K562 (cell line): ENCODE measurements at regions not wholly inside any gene's neighbourhood (a gene's known extent, or its start where the extent isn't known, plus 50 kb on each side); places are given as distances from the start of the nearest gene placed in this dataset.

Experiments
- ATAC-seq: fragments of 200-7000 bp; cut with Tn5 transposase; 3 replicates; pipeline ENCODE4 v1.9.1; 2020; ENCODE audit warnings: moderate library complexity
- BruUV-seq: library from RNA; stranded (reverse); fragments of 400-500 nt; replicated peaks from 2 replicates; lab custom pipeline; 2021; lab: Mats Ljungman, UMichigan
- CTCF ChIA-PET: fragments of 300-600 bp; formaldehyde crosslinking; extraction: SDS; loops from one replicate; lab custom pipeline; 2021; ENCODE audit warnings: low intra/inter-chr PET ratio; lab: Yijun Ruan, JAX
- POLR2A ChIA-PET: fragments of 300-600, 350-650 bp; sonication (Branson Sonifier 250); formaldehyde crosslinking; extraction: SDS; loops from one replicate; lab custom pipeline; 2021; ENCODE audit warnings: antibody characterized with exemption, inconsistent platforms; lab: Yijun Ruan, JAX
- DNase-seq, 4 experiments: peaks; one replicate each; pipeline versions ENCODE4 v3.0.0 to v3.0.0-alpha.2; 2011 to 2018; ENCODE audit warnings: low spot score in 3 of 4, mixed read lengths in 3 of 4; ENCODE audit errors: extremely low read depth in 1 of 4
- FAIRE-seq: peaks from 2 replicates; lab custom pipeline; 2011; peaks lifted over from hg19 to GRCh38; lab: Jason Lieb, UNC
- H2AFZ ChIP-seq: 2 replicates; pipeline ENCODE4 v1.6.0; 2011; ENCODE audit warnings: low read depth, low read length, control low read depth, inconsistent platforms
- H3K27ac ChIP-seq: fragments of 200-600 bp; 3 replicates; pipeline ENCODE4 v1.8.0; 2011; ENCODE audit warnings: low read depth, mild to moderate bottlenecking, control low read depth, inconsistent platforms, low read length, moderate library complexity, mixed read lengths; ENCODE audit errors: extremely low read depth
- H3K27me3 ChIP-seq, 2 experiments: fragments of 300-600 bp in 1 of 2; 2 replicates in 1 of 2; 3 replicates in 1 of 2; pipeline versions ENCODE4 v1.6.0 to v1.8.0; 2011; ENCODE audit warnings: inconsistent platforms in 2 of 2, low read length in 2 of 2, mild to moderate bottlenecking in 1 of 2, mixed read lengths in 1 of 2, moderate library complexity in 1 of 2; ENCODE audit not compliant: control insufficient read depth in 2 of 2, insufficient read depth in 2 of 2
- H3K36me3 ChIP-seq: fragments of 300-600 bp; 3 replicates; pipeline ENCODE4 v1.8.0; 2011; ENCODE audit warnings: mild to moderate bottlenecking, low read length, inconsistent platforms; ENCODE audit not compliant: control insufficient read depth, insufficient read depth
- H3K4me1 ChIP-seq, 2 experiments: fragments of 200-600 bp in 1 of 2; replicated peaks in 1 of 2; 2 replicates in 1 of 2; 3 replicates in 1 of 2; pipeline versions ENCODE4 v1.5.1 to v1.8.0; 2011; ENCODE audit warnings: inconsistent platforms in 2 of 2, low read length in 2 of 2, mild to moderate bottlenecking in 1 of 2, mixed read lengths in 1 of 2, moderate library complexity in 1 of 2; ENCODE audit not compliant: control insufficient read depth in 2 of 2, insufficient read depth in 2 of 2
- H3K4me2 ChIP-seq: 2 replicates; pipeline ENCODE4 v1.6.1; 2011; ENCODE audit warnings: low read length, control low read depth, inconsistent platforms, mixed read lengths; ENCODE audit not compliant: insufficient read depth
- H3K4me3 ChIP-seq: fragments of 200-600 bp; sonication (generic), shearing (Covaris generic); 2 replicates; pipeline ENCODE4 v1.5.1; 2016; ENCODE audit warnings: control low read depth, inconsistent platforms
- H3K79me2 ChIP-seq: fragments of 200-600 bp; 3 replicates; pipeline ENCODE4 v1.8.0; 2011; ENCODE audit warnings: low read length, inconsistent platforms; ENCODE audit not compliant: control insufficient read depth, insufficient read depth
- H3K9ac ChIP-seq, 2 experiments: 2 replicates each; pipeline versions ENCODE4 v1.6.0 to v1.6.1; 2011; ENCODE audit warnings: low read depth in 2 of 2, low read length in 2 of 2, control low read depth in 1 of 2, inconsistent platforms in 1 of 2, mild to moderate bottlenecking in 1 of 2, mixed read lengths in 1 of 2; ENCODE audit not compliant: insufficient read depth in 1 of 2
- H3K9me1 ChIP-seq: one replicate; pipeline ENCODE4 v1.6.0; 2011; ENCODE audit warnings: inconsistent platforms, mild to moderate bottlenecking, low read length, moderate library complexity; ENCODE audit not compliant: control insufficient read depth, insufficient read depth
- H3K9me3 ChIP-seq: replicated peaks from 2 replicates; pipeline ENCODE4 v1.5.1; 2011; ENCODE audit warnings: low read depth, low read length, inconsistent platforms; ENCODE audit not compliant: control insufficient read depth, insufficient read depth
- H4K20me1 ChIP-seq: replicated peaks from 2 replicates; pipeline ENCODE4 v1.6.1; 2011; ENCODE audit warnings: low read length, inconsistent platforms, mixed read lengths; ENCODE audit not compliant: control insufficient read depth, insufficient read depth
- IFI16 ChIP-seq: fragments of 250-450 bp; sonication (Bioruptor Pico); IDR thresholded peaks from 2 replicates; pipeline ENCODE4 v2.1.2; 2022; ENCODE audit warnings: mild to moderate bottlenecking, inconsistent platforms
- PHF20 ChIP-seq: fragments of 450-650 bp; IDR thresholded peaks from 2 replicates; pipeline ENCODE4 v1.6.1; 2018; ENCODE audit not compliant: partially characterized antibody
- in situ Hi-C: fragments of 300-500 bp; cut with MboI; formaldehyde crosslinking; loops from 4 replicates; pipeline ENCODE4 v1.15.0; 2018; ENCODE audit warnings: inconsistent platforms, mixed read lengths
- intact Hi-C: fragments of 100-400 bp; cut with micrococcal nuclease; formaldehyde crosslinking; loops from 2 replicates; pipeline ENCODE4 v1.14.2; 2022
- TF ChIP-seq, protein P1 (sequence below): fragments of 450-650 bp; IDR thresholded peaks from 2 replicates; pipeline ENCODE4 v1.6.1; 2018; ENCODE audit not compliant: partially characterized antibody

DNA sequence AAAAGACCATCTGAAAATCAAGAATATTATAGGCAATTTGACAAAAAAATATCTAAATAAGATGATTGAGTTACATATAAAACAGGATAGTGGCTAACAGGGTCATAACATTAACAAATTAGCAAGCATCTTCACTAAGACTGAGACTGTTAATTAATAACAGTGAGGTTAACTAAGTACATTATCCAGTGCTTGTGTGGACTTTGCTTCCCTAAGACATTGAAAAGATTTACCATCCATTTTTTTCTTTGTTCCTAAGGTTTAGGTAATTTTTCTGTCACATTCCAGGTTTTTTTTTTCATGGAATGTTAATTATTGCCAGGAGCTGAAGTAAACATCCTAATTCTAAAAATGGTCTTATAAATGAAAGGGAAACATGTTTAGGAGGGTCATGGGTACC is 227.6 kb downstream of the ANKRD7 start:
- no peak overlapping the region for H3K4me2 ChIP-seq
- H3K4me1 ChIP-seq = no peaks in the 10 kb centered on the region
- H2AFZ ChIP-seq = no peak overlapping the region
- intact Hi-C loops (no loop called here), in situ Hi-C loops (no loop called here)
- no peak overlapping the region for H3K9ac ChIP-seq
- DNase-seq (no peak), ATAC-seq (no peak), FAIRE-seq (no peak)
- TF ChIP-seq, protein P1, sequence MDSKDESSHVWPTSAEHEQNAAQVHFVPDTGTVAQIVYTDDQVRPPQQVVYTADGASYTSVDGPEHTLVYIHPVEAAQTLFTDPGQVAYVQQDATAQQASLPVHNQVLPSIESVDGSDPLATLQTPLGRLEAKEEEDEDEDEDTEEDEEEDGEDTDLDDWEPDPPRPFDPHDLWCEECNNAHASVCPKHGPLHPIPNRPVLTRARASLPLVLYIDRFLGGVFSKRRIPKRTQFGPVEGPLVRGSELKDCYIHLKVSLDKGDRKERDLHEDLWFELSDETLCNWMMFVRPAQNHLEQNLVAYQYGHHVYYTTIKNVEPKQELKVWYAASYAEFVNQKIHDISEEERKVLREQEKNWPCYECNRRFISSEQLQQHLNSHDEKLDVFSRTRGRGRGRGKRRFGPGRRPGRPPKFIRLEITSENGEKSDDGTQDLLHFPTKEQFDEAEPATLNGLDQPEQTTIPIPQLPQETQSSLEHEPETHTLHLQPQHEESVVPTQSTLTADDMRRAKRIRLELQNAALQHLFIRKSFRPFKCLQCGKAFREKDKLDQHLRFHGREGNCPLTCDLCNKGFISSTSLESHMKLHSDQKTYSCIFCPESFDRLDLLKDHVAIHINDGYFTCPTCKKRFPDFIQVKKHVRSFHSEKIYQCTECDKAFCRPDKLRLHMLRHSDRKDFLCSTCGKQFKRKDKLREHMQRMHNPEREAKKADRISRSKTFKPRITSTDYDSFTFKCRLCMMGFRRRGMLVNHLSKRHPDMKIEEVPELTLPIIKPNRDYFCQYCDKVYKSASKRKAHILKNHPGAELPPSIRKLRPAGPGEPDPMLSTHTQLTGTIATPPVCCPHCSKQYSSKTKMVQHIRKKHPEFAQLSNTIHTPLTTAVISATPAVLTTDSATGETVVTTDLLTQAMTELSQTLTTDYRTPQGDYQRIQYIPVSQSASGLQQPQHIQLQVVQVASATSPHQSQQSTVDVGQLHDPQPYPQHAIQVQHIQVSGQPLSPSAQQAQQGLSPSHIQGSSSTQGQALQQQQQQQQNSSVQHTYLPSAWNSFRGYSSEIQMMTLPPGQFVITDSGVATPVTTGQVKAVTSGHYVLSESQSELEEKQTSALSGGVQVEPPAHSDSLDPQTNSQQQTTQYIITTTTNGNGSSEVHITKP = no peak
- TF ChIP-seq PHF20 = no peak
- no peak for TF ChIP-seq IFI16 (CRISPR knock-in tag)
- H3K4me3 ChIP-seq = no peak overlapping the region
- CTCF ChIA-PET = no interaction called here
- no peaks in the 10 kb centered on the region for H3K36me3 ChIP-seq
- no peaks in the 10 kb centered on the region for H4K20me1 ChIP-seq
- POLR2A ChIA-PET = no interaction called here
- H3K79me2 ChIP-seq = no peaks in the 10 kb centered on the region
- H3K9me1 ChIP-seq = no peaks in the 10 kb centered on the region
- no peak overlapping the region for H3K27ac ChIP-seq
- no peaks in the 10 kb centered on the region for H3K27me3 ChIP-seq
- H3K9me3 ChIP-seq = no peaks in the 10 kb centered on the region
- no TSS peak for BruUV-seq
